DMS 273 (cell line): ENCODE measurements at regions not wholly inside any gene's neighbourhood (a gene's known extent, or its start where the extent isn't known, plus 50 kb on each side); places are given as distances from the start of the nearest gene placed in this dataset.
"Not testable (repeated sequence)": the region's sequence is repeated elsewhere in the genome, so short reads cannot be mapped to it uniquely, and the experiment has no call there.

ENCODE experiments used
- DNase-seq: peaks from one replicate; lab custom pipeline; 2025; ENCODE audit not compliant: unreplicated experiment; lab: John Stamatoyannopoulos, UW

- peak; percentile 3 for DNase-seq
These were observed 91.1 kb upstream of the CLPB start for GRCh38 chr11:72525466-72525865.

- DNase-seq: no peak
These were observed 90.4 kb upstream of the CLPB start for GRCh38 chr11:72524711-72525110.

GRCh38 chr11:72523991-72524390, 89.7 kb upstream of the CLPB start:
- no peak for DNase-seq

- no peak for DNase-seq
These were observed 87.9 kb upstream of the CLPB start for GRCh38 chr11:72522186-72522585.

- DNase-seq: no peak
These were observed 87.3 kb upstream of the CLPB start for GRCh38 chr11:72521664-72522063.

GRCh38 chr11:72520815-72521214, 86.5 kb upstream of the CLPB start:
- DNase-seq: no peak

GRCh38 chr11:72519882-72520281, 85.6 kb upstream of the CLPB start:
- not testable (repeated sequence) for DNase-seq

- peak; percentile 37 for DNase-seq
These were observed 85.0 kb upstream of the CLPB start for GRCh38 chr11:72519220-72519881.

- DNase-seq: no peak
These were observed 80.0 kb upstream of the CLPB start for GRCh38 chr11:72514331-72514730.

GRCh38 chr11:72513411-72513810, 79.1 kb upstream of the CLPB start:
- DNase-seq: no peak

GRCh38 chr11:72512956-72513355, 78.6 kb upstream of the CLPB start:
- no peak for DNase-seq

GRCh38 chr11:72511393-72512047, 77.2 kb upstream of the CLPB start:
- no peak for DNase-seq

- DNase-seq: no peak
These were observed 72.7 kb upstream of the CLPB start for GRCh38 chr11:72507050-72507449.

GRCh38 chr11:72497731-72498130, 63.4 kb upstream of the CLPB start:
- no peak for DNase-seq

GRCh38 chr11:72494109-72494429, 59.7 kb upstream of the CLPB start:
- DNase-seq: no peak

- no peak for DNase-seq
These were observed 59.2 kb upstream of the CLPB start for GRCh38 chr11:72493426-72494108.

- DNase-seq: no peak
These were observed 56.7 kb upstream of the CLPB start for GRCh38 chr11:72491001-72491400.
